HG02759 (cell line): ENCODE measurements at regions not wholly inside any gene's neighbourhood (a gene's known extent, or its start where the extent isn't known, plus 50 kb on each side); places are given as distances from the start of the nearest gene placed in this dataset.
"Not testable (repeated sequence)": the region's sequence is repeated elsewhere in the genome, so short reads cannot be mapped to it uniquely, and the experiment has no call there.

Experiments
- ATAC-seq: cut with Tn5 transposase; IDR thresholded peaks from one replicate; pipeline ENCODE4 v1.9.1; 2021; ENCODE audit warnings: mild to moderate bottlenecking, moderate library complexity; ENCODE audit not compliant: unreplicated experiment

- ATAC-seq = no peak
Observed at GRCh38 chr1:110260194-110260593, 50.1 kb downstream of the KCNC4 start.

DNA sequence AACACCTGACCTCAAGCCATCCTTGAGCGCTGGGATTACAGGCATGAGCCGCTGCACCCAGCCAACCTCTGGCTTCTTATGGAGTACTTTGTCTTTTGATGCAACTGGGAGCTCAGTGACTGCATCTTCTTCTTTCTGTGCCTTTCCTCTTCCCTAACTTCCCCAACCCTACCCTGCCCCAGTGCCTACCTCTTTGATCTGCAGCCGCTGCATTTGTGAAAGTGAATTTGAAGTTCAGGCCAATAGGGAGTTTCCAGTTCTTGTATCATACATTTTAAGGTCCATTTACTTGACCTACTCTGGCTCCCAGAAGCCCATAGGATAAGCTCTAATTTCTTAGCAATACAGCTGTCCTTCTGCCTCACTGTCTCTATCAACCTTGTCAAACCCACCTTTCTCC lies 52.2 kb downstream of the KCNC4 start:
- ATAC-seq = peak; percentile 27

DNA sequence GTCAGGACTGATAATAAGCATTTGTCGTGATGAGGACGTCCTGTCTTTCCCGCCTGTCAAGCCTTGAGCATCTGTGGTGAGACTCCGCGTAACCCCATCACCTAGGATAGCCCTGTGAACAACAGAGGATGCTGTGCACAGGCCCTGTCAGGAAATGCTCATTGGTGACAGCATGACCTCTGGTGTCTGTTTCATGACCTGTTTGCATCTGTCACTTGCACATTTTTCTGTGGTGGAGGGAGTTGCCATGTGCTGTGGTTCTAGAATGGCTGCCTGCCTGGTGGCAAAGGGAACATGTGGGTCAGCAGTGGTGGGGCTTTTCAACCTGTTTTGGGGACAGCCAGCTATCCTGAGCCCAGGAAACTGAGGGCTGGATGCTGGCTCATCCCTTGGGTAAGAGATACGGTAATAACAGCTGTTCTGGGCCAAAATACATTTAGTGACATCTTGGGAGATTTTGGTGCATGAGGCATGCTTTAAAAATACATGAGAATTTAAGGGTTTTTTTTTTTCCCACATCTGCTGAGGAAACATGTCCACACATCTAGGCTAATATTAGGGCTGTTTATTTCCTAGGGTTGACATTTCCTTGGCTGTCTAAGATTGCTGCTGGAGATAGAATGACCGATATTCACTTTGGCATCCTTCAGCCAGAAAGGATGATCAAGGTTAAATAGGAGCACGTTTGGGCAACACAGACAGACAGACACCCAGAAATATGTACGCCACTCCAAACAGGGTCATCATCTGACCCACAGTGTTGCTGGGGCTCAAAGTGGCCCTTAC lies 52.9 kb downstream of the KCNC4 start:
- ATAC-seq = peak; percentile 75

GRCh38 chr1:110264430-110264829 lies 54.3 kb downstream of the KCNC4 start:
- no peak for ATAC-seq

GRCh38 chr1:110265186-110265585 lies 55.1 kb downstream of the KCNC4 start:
- ATAC-seq = no peak

GRCh38 chr1:110266834-110267233 lies 56.7 kb downstream of the KCNC4 start:
- ATAC-seq = no peak

DNA sequence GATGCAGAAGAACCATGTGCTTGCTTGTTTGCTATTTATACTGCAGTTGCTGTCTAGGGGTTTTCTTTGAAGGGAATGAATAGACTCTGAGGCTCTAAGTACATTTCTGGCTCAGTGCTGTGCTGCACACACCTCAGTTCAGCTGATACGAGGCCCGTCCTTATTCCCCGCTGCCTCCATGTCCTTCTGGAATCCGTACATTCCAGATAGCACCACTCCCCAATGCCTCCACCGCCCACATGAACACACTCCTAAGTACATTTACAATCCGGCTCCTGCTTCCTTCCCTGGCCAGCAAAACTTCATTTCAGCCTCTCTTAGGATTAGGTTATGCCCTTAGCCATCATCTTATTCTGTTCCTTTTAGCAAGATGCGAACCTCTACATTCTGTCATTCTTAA lies 57.1 kb downstream of the KCNC4 start:
- ATAC-seq = no peak

DNA sequence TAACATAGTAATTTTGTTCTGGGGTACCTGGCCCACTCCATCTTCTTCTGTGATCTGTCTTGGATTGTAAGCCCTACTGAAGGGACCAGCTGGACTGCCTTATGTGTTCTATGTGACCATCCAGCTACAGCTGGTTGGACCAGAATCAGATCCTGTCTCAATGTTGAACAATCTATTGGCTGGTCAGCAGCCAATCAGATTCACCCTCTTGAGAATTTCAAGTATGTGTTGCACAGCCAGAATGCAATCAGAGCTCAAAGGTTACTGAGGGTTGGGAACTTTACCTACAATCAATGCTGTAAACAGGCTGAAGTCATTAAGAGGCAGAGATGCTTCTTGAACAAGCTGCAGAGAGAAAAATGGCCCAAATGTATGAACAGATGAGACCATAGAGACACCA lies 61.9 kb downstream of the KCNC4 start:
- no peak for ATAC-seq

GRCh38 chr1:110273832-110274231 lies 63.7 kb downstream of the KCNC4 start:
- ATAC-seq = not testable (repeated sequence)

- no peak for ATAC-seq
Observed at GRCh38 chr1:110280126-110280525, 59.1 kb upstream of the RBM15 start.

DNA sequence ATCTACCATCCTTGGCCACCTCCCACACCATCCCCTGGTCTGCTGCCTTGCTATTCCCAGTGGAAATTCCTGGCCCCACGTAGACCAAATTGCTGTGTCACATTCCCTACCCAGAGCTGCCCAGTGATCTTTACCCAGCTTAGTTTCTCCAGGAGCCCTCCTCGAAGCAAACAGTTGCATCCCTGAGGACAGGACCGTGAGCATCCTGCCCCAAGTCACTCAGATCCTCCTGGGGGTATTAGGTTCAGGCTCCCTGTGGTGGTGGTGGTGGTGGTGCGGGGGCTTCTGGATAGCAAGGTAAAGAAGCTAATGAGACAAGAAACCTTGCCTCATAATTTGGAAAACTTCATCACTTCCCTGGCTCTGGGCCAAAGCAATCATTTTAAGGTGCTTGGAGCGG lies 58.4 kb upstream of the RBM15 start:
- no peak for ATAC-seq

- ATAC-seq = no peak
Observed at GRCh38 chr1:110281363-110282290, 57.5 kb upstream of the RBM15 start.

- no peak for ATAC-seq
Observed at GRCh38 chr1:110282395-110282794, 56.8 kb upstream of the RBM15 start.

- peak; percentile 54 for ATAC-seq
Observed at GRCh38 chr1:110283677-110284076, 55.5 kb upstream of the RBM15 start.

DNA sequence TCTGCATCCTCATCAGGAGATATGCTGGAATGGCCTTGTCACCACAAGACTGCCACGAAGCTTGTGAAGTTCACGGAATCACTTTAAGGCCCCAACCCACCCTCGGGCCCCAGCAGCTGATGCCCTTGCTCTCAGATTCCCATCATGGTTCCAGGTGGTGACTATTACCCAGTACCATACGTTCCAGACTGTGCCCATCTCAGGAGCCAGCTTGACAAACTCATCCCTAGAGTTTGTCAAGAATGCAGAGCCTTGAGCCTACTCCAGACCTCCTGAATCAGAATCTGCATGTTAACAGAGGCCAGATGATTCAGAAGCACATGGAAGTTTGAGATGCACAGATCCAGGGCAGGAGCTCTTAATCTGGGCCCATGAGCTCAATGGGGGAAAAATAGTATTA lies 53.9 kb upstream of the RBM15 start:
- no peak for ATAC-seq

DNA sequence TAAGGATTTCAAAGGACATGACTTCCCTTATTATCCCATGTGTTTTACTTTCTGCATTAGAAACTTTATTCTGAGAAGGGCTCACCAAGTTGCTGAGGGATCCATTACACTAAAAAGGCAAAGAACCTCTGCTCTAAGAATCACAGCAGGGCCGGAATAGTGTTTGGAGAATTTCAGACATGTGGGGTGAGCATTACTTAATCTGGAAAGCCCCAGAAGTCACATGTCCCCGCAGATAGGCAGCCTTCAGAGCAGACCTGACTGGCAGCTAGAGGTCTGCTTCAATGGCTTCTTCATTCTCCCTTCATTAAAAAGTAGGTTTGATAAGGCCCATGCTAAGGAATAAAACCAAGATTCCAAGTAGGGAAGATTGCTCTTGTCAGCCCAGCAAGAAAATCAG lies 52.6 kb upstream of the RBM15 start:
- ATAC-seq = no peak

GRCh38 chr1:110288111-110288510 lies 51.1 kb upstream of the RBM15 start:
- no peak for ATAC-seq
